ENCODE measurements at regions not wholly inside any gene's neighbourhood (a gene's known extent, or its start where the extent isn't known, plus 50 kb on each side); places are given as distances from the start of the nearest gene placed in this dataset.

DNA sequence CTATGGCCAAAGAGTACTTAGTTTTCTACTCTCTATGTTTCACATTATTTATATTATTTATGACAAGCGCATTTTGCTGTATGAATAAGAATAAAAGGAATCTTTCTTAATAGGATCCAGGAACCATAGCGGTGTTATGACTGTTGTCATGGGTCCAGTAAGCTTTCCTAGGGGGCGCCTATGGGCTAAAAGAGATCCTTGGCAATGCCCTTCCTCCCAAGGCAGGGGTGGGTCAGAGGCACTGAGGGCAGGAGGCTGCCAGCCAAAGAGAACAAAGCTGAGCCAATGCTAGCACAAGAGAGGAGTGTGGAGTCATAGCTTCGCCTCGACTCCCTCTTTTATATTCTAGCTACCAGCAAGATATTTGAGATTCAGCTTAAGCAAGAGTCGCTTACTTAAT lies 98.4 kb upstream of the GNAQ start:
- TF ChIP-seq, protein P1, sequence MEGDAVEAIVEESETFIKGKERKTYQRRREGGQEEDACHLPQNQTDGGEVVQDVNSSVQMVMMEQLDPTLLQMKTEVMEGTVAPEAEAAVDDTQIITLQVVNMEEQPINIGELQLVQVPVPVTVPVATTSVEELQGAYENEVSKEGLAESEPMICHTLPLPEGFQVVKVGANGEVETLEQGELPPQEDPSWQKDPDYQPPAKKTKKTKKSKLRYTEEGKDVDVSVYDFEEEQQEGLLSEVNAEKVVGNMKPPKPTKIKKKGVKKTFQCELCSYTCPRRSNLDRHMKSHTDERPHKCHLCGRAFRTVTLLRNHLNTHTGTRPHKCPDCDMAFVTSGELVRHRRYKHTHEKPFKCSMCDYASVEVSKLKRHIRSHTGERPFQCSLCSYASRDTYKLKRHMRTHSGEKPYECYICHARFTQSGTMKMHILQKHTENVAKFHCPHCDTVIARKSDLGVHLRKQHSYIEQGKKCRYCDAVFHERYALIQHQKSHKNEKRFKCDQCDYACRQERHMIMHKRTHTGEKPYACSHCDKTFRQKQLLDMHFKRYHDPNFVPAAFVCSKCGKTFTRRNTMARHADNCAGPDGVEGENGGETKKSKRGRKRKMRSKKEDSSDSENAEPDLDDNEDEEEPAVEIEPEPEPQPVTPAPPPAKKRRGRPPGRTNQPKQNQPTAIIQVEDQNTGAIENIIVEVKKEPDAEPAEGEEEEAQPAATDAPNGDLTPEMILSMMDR (tag by site-specific recombination; IDR thresholded peaks at IDR 0.05) = no peak
- TF ChIP-seq, protein P2, sequence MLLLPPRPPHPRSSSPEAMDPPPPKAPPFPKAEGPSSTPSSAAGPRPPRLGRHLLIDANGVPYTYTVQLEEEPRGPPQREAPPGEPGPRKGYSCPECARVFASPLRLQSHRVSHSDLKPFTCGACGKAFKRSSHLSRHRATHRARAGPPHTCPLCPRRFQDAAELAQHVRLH (tag by site-specific recombination; IDR thresholded peaks at IDR 0.05) = no peak
- no peak for TF ChIP-seq ZNF335 (tag by site-specific recombination; conservative IDR thresholded peaks at IDR 0.05)
- no peak for TF ChIP-seq ZNF792 (tag by site-specific recombination; IDR thresholded peaks at IDR 0.05)
- TF ChIP-seq ZNF214 (tag by site-specific recombination; IDR thresholded peaks at IDR 0.05; ENCODE audit: borderline replicate concordance) = no peak
- TF ChIP-seq ZBTB8A (tag by site-specific recombination; IDR thresholded peaks at IDR 0.05) = no peak
- no peak for TF ChIP-seq ZNF10 (tag by site-specific recombination; IDR thresholded peaks at IDR 0.05)
- no peak for TF ChIP-seq REPIN1 (tag by site-specific recombination; IDR thresholded peaks at IDR 0.05; ENCODE audit: low read depth)
- TF ChIP-seq ZBTB48 (tag by site-specific recombination; IDR thresholded peaks at IDR 0.05) = no peak
- TF ChIP-seq, protein P3, sequence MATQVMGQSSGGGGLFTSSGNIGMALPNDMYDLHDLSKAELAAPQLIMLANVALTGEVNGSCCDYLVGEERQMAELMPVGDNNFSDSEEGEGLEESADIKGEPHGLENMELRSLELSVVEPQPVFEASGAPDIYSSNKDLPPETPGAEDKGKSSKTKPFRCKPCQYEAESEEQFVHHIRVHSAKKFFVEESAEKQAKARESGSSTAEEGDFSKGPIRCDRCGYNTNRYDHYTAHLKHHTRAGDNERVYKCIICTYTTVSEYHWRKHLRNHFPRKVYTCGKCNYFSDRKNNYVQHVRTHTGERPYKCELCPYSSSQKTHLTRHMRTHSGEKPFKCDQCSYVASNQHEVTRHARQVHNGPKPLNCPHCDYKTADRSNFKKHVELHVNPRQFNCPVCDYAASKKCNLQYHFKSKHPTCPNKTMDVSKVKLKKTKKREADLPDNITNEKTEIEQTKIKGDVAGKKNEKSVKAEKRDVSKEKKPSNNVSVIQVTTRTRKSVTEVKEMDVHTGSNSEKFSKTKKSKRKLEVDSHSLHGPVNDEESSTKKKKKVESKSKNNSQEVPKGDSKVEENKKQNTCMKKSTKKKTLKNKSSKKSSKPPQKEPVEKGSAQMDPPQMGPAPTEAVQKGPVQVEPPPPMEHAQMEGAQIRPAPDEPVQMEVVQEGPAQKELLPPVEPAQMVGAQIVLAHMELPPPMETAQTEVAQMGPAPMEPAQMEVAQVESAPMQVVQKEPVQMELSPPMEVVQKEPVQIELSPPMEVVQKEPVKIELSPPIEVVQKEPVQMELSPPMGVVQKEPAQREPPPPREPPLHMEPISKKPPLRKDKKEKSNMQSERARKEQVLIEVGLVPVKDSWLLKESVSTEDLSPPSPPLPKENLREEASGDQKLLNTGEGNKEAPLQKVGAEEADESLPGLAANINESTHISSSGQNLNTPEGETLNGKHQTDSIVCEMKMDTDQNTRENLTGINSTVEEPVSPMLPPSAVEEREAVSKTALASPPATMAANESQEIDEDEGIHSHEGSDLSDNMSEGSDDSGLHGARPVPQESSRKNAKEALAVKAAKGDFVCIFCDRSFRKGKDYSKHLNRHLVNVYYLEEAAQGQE (tag by site-specific recombination; IDR thresholded peaks at IDR 0.05) = no peak
- no peak for TF ChIP-seq ZNF404 (tag by site-specific recombination; IDR thresholded peaks at IDR 0.05)
- TF ChIP-seq OVOL3 (tag by site-specific recombination; IDR thresholded peaks at IDR 0.05) = no peak
- TF ChIP-seq ZBTB20 (tag by site-specific recombination; IDR thresholded peaks at IDR 0.05) = no peak
- TF ChIP-seq, protein P4, sequence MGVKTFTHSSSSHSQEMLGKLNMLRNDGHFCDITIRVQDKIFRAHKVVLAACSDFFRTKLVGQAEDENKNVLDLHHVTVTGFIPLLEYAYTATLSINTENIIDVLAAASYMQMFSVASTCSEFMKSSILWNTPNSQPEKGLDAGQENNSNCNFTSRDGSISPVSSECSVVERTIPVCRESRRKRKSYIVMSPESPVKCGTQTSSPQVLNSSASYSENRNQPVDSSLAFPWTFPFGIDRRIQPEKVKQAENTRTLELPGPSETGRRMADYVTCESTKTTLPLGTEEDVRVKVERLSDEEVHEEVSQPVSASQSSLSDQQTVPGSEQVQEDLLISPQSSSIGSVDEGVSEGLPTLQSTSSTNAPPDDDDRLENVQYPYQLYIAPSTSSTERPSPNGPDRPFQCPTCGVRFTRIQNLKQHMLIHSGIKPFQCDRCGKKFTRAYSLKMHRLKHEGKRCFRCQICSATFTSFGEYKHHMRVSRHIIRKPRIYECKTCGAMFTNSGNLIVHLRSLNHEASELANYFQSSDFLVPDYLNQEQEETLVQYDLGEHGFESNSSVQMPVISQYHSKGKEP (tag by site-specific recombination; IDR thresholded peaks at IDR 0.05) = no peak
